ENCODE measurements at regions not wholly inside any gene's neighbourhood (a gene's known extent, or its start where the extent isn't known, plus 50 kb on each side); places are given as distances from the start of the nearest gene placed in this dataset.

GRCh38 chr18:44321868-44322590, 358.7 kb upstream of the SETBP1 start (continued):
- TF ChIP-seq ZBTB33 (IDR thresholded peaks at IDR 0.05; ENCODE audit: extremely low read depth, insufficient replicate concordance, low read length) (no peak), ZFX (IDR thresholded peaks at IDR 0.05) (no peak), EZH2 (IDR thresholded peaks at IDR 0.05) (no peak), YY1 (IDR thresholded peaks at IDR 0.05; ENCODE audit: extremely low read depth, insufficient replicate concordance, low read depth, low read length) (no peak), CBX3 (IDR thresholded peaks at IDR 0.05; ENCODE audit: low read depth) (no peak), SP1 (IDR thresholded peaks at IDR 0.05; ENCODE audit: low read depth) (no peak), SRF (IDR thresholded peaks at IDR 0.05; ENCODE audit: low read depth) (no peak), ATF3 (IDR thresholded peaks at IDR 0.05) (no peak), EGR1 (IDR thresholded peaks at IDR 0.05; ENCODE audit: low read depth) (no peak), POLR2AphosphoS5 (IDR thresholded peaks at IDR 0.05; ENCODE audit: low read depth, low read length) (no peak), EZH2phosphoT487 (IDR thresholded peaks at IDR 0.05; ENCODE audit: borderline replicate concordance) (no peak), RAD21 (IDR thresholded peaks at IDR 0.05; ENCODE audit: low read depth) (no peak), ZNF274 (IDR thresholded peaks at IDR 0.05; ENCODE audit: low read depth, low read length) (no peak)

GRCh38 chr18:44323125-44323524, 357.6 kb upstream of the SETBP1 start:
- BruUV-seq (replicated peaks), result no TSS peak
- H2AFZ ChIP-seq (ENCODE audit: low read depth, low read length, poor library complexity, severe bottlenecking), result no peak overlapping the region
- H3K4me2 ChIP-seq (ENCODE audit: low read length), result no peak overlapping the region
- no peaks in the 10 kb centered on the region for H4K20me1 ChIP-seq (ENCODE audit: insufficient read depth)
- TF ChIP-seq JUND (IDR thresholded peaks at IDR 0.05), result no peak
- no peak for TF ChIP-seq SRF (IDR thresholded peaks at IDR 0.05; ENCODE audit: low read depth)
- TF ChIP-seq YY1 (IDR thresholded peaks at IDR 0.05; ENCODE audit: extremely low read depth, insufficient replicate concordance, low read depth, low read length), result no peak
- no peak for TF ChIP-seq SIN3A (IDR thresholded peaks at IDR 0.05; ENCODE audit: low read depth)
- no peak for TF ChIP-seq EZH2phosphoT487 (IDR thresholded peaks at IDR 0.05; ENCODE audit: borderline replicate concordance)
- no peak for TF ChIP-seq ZFX (IDR thresholded peaks at IDR 0.05)
- TF ChIP-seq TCF7L2 (IDR thresholded peaks at IDR 0.05; ENCODE audit: borderline replicate concordance, extremely low read depth, insufficient read depth, insufficient read length), result no peak
- TF ChIP-seq FOSL1 (IDR thresholded peaks at IDR 0.05; ENCODE audit: low read depth), result no peak
- no peak for TF ChIP-seq REST (IDR thresholded peaks at IDR 0.05; ENCODE audit: low read depth)
- no peak for TF ChIP-seq MAX (IDR thresholded peaks at IDR 0.05)
- no peaks in the 10 kb centered on the region for H3K9me2 ChIP-seq (ENCODE audit: insufficient read depth)
- intact Hi-C loops (cut with micrococcal nuclease), result no loop called here
- H3K27ac ChIP-seq (ENCODE audit: low read depth, low read length), result no peak overlapping the region
- ATAC-seq, result no peak
- H3K9ac ChIP-seq (ENCODE audit: low read length), result no peak overlapping the region
- H3K27me3 ChIP-seq (ENCODE audit: insufficient read depth, low read length), result no peaks in the 10 kb centered on the region
- DNase-seq (ENCODE audit: low read depth, low spot score), result no peak
- POLR2A ChIA-PET, result no interaction called here
- peaks cover 10 to 20% of the 10 kb centered on the region in 2 experiments; a peak in 2 of 4 replicates for H3K9me3 ChIP-seq (ENCODE audit: control insufficient read depth in 1 of 2, insufficient read depth in 1 of 2, low read depth in 1 of 2, low read length in 2 of 2)
- H3K4me1 ChIP-seq (ENCODE audit: control insufficient read depth in 1 of 2, insufficient read depth in 2 of 2, low read length in 2 of 2), result no peaks in the 10 kb centered on the region
- H3K4me3 ChIP-seq (replicated peaks in 1 of 2; ENCODE audit: low read depth in 1 of 2, low read length in 2 of 2), result no peak overlapping the region
- H3K79me2 ChIP-seq (ENCODE audit: insufficient read depth, low read length), result no peaks in the 10 kb centered on the region
- no peaks in the 10 kb centered on the region for H3K36me3 ChIP-seq (ENCODE audit: control insufficient read depth in 1 of 2, insufficient read depth in 2 of 2, low read length in 2 of 2)
- RAD21 ChIA-PET (ENCODE audit: low non-redundant PET in 1 of 2, low total read pairs in 2 of 2, uncharacterized antibody in 2 of 2, unreplicated experiment in 2 of 2), result no interaction called here
- CTCF ChIA-PET, result no interaction called here

Measured in HCT116 (cell line).